LNCaP clone FGC (cell line): ENCODE measurements at regions not wholly inside any gene's neighbourhood (a gene's known extent, or its start where the extent isn't known, plus 50 kb on each side); places are given as distances from the start of the nearest gene placed in this dataset.

Experiments
- DNase-seq: peaks from one replicate; pipeline ENCODE4 v3.0.0-alpha.2; 2011; ENCODE audit warnings: low read depth
- H3K4me3 ChIP-seq: 2 replicates; pipeline ENCODE4 v1.5.1; 2011; ENCODE audit warnings: mild to moderate bottlenecking, low read depth, low read length, control low read depth
- TF ChIP-seq, protein P1 (sequence below): IDR thresholded peaks from 2 replicates; pipeline ENCODE4 v1.5.1; 2012; ENCODE audit warnings: mild to moderate bottlenecking; ENCODE audit not compliant: control insufficient read depth, insufficient read depth; ENCODE audit errors: extremely low read depth

- no peak overlapping the region for H3K4me3 ChIP-seq
- TF ChIP-seq, protein P1, sequence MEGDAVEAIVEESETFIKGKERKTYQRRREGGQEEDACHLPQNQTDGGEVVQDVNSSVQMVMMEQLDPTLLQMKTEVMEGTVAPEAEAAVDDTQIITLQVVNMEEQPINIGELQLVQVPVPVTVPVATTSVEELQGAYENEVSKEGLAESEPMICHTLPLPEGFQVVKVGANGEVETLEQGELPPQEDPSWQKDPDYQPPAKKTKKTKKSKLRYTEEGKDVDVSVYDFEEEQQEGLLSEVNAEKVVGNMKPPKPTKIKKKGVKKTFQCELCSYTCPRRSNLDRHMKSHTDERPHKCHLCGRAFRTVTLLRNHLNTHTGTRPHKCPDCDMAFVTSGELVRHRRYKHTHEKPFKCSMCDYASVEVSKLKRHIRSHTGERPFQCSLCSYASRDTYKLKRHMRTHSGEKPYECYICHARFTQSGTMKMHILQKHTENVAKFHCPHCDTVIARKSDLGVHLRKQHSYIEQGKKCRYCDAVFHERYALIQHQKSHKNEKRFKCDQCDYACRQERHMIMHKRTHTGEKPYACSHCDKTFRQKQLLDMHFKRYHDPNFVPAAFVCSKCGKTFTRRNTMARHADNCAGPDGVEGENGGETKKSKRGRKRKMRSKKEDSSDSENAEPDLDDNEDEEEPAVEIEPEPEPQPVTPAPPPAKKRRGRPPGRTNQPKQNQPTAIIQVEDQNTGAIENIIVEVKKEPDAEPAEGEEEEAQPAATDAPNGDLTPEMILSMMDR: no peak
- no peak for DNase-seq
These were observed 253.1 kb downstream of the SIPA1L2 start for GRCh38 chr1:232376632-232377493.

GRCh38 chr1:232372841-232373440, 257.0 kb downstream of the SIPA1L2 start:
- no peak for DNase-seq
- no peak overlapping the region for H3K4me3 ChIP-seq
- TF ChIP-seq, protein P1: no peak

DNA sequence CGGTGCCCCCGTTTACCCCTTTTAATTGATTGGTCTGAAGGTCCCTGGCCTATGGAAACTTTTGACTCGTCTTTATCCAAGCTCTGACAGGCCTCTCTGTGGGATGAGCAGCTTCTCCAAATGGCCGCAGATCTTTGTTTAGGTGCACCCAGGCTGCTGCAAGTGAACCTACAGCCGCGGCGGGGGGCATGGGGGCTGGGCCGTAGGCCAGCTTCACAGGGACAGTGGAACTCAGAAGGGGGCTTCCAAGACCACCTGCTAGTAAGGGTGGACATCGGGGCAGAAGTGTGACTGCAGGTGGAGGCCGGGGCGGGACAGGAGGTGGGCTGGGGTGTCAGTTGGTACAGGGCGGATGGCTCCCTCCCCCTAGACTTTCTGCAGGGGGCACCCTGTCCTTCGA, 257.5 kb downstream of the SIPA1L2 start:
- H3K4me3 ChIP-seq: no peak overlapping the region
- no peak for DNase-seq
- TF ChIP-seq, protein P1: no peak

DNA sequence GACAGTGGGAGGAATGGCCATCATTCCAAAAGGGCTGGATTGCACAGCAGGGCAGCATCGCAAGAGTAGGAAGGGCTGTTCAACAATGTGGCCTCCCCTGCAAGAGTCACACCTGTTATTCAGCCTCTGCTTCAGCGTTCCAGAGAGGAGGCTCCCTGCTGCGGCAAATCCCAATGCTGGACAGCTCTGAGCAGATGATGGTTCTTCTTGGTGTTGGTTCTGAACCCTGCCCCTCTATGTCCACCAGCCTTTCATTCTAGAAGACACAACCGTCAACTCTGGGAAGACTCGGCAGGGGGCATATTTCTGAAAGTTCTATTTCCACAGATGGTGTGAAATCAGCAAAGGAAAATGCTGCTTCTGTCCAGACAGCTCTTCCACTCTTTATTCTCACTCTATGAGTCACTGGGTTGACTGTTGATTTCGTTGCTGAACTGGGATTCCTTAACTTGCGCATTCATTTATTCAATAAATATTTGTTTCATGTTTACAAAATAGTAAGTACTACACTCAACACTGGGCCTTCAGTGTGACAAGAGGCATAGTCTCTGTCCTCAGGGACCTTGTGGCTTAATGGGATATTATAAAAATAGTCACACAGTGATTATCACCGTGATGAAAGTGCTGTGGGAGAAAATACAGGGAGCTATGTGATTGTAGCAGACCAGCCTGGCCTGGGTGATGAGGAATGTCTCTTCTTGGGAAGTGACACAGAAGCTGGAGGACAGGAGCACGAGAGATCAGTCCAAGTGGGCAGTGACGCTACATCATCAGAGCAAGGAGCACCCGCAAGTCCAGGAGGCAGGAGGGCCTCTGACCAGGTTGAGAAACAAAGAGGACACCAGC, 260.3 kb downstream of the SIPA1L2 start:
- TF ChIP-seq, protein P1: no peak
- no peak for DNase-seq
- no peak overlapping the region for H3K4me3 ChIP-seq

- DNase-seq: no peak
- TF ChIP-seq, protein P1: no peak
- H3K4me3 ChIP-seq: no peak overlapping the region
These were observed 261.1 kb downstream of the SIPA1L2 start for GRCh38 chr1:232368821-232369321.

DNA sequence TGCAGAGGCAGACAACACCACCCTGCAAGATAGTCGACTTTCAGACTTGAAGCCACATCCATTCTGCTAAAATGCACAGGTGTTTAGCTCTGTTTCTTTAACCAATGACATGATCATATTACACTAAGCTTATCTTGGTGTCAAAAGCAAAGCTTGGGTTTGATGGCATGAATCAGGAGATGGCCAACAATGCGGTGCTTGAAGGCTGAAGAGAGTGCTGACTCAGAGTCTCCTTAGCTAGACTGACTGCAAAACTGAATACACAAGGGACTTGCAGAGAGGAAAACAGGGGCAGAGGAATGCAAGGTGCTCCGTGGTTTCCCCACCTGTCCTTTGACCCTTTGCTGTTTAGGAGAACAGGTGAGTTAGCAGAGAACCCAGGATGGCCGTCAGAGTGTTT, 262.6 kb downstream of the SIPA1L2 start:
- H3K4me3 ChIP-seq: no peak overlapping the region
- DNase-seq: no peak
- TF ChIP-seq, protein P1: no peak
